Testis (tissue), 2 donors: ENCODE measurements at regions not wholly inside any gene's neighbourhood (a gene's known extent, or its start where the extent isn't known, plus 50 kb on each side); places are given as distances from the start of the nearest gene placed in this dataset.

ENCODE experiments used
- DNase-seq: peaks from one replicate; pipeline ENCODE4 v3.0.0-alpha.2; 2019
- H3K27ac ChIP-seq, 2 donors: fragments of 200-600 bp; sonication (generic); one replicate each; pipeline ENCODE4 v1.5.1; 2019
- H3K27me3 ChIP-seq: fragments of 200-600 bp; sonication (generic); one replicate; pipeline ENCODE4 v1.5.1; 2019
- H3K36me3 ChIP-seq: fragments of 200-600 bp; sonication (generic); one replicate; pipeline ENCODE4 v1.5.1; 2017; ENCODE audit warnings: low read depth; ENCODE audit errors: missing control alignments
- H3K4me1 ChIP-seq: fragments of 200-600 bp; sonication (generic); one replicate; pipeline ENCODE4 v1.5.1; 2019
- H3K4me3 ChIP-seq, 2 donors: fragments of 200-600 bp; sonication (generic); one replicate each; pipeline ENCODE4 v1.5.1; 2017 to 2019
- H3K9me3 ChIP-seq: fragments of 200-600 bp; sonication (generic); one replicate; pipeline ENCODE4 v1.5.1; 2017
- CTCF ChIP-seq, 3 experiments: fragments of 450-650 bp in 2 of 3; fragments of 200-600 bp in 1 of 3; sonication (generic) in 1 of 3; IDR thresholded peaks; one replicate each; pipeline ENCODE4 v1.5.1; 2016 to 2019; ENCODE audit warnings: antibody characterized with exemption in 3 of 3, mild to moderate bottlenecking in 2 of 3, moderate library complexity in 1 of 3
- POLR2A ChIP-seq: fragments of 450-650 bp; IDR thresholded peaks from one replicate; pipeline ENCODE4 v1.6.1; 2017; ENCODE audit warnings: antibody characterized with exemption, mild to moderate bottlenecking, moderate library complexity
- WGBS, 2 donors: methylation state at CpG; one replicate each; pipeline ENCODE4 v1.1.5; 2018; 5-methylcytosine and 5-hydroxymethylcytosine counted together
- intact Hi-C: fragments of 100-400 bp; cut with DNase I; formaldehyde crosslinking; loops from one replicate; pipeline ENCODE4 v1.15.1; 2023; ENCODE audit warnings: low total_unique reads

DNA sequence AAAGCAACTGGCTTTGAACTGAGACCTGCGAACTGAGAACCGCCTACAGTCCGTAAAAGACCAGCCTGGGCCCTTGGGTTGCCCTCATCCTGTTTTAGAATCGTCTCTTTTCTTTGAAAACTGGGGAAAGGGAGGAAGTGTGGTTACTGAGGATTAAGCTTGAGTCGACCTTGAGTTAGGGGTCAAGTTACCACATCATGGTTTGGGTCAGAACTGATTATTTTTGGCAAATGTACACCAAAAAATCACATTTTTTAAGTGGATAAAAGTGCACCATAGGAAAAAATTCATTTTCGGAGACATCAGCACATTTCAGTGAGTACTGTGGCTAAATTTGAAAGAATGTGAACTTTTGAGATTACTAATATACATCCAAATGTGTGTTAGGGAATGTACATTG, 76.9 kb upstream of the KAZN start:
- no peak for TF ChIP-seq CTCF (IDR thresholded peaks at IDR 0.05)
- no peak for TF ChIP-seq POLR2A
- intact Hi-C loops: no loop called here
- no peaks in the 10 kb centered on the region for H3K27me3 ChIP-seq
- 70 to 73% methylated on average over 6 of the region's 6 CpGs for WGBS, 2 donors
- peaks cover 12% of the 10 kb centered on the region for H3K4me1 ChIP-seq
- H3K9me3 ChIP-seq: no peaks in the 10 kb centered on the region
- DNase-seq: no peak
- H3K27ac ChIP-seq: peak overlapping the region in 1 of 2 donors; percentile 27
- no peak overlapping the region for H3K4me3 ChIP-seq
- H3K36me3 ChIP-seq: no peaks in the 10 kb centered on the region

DNA sequence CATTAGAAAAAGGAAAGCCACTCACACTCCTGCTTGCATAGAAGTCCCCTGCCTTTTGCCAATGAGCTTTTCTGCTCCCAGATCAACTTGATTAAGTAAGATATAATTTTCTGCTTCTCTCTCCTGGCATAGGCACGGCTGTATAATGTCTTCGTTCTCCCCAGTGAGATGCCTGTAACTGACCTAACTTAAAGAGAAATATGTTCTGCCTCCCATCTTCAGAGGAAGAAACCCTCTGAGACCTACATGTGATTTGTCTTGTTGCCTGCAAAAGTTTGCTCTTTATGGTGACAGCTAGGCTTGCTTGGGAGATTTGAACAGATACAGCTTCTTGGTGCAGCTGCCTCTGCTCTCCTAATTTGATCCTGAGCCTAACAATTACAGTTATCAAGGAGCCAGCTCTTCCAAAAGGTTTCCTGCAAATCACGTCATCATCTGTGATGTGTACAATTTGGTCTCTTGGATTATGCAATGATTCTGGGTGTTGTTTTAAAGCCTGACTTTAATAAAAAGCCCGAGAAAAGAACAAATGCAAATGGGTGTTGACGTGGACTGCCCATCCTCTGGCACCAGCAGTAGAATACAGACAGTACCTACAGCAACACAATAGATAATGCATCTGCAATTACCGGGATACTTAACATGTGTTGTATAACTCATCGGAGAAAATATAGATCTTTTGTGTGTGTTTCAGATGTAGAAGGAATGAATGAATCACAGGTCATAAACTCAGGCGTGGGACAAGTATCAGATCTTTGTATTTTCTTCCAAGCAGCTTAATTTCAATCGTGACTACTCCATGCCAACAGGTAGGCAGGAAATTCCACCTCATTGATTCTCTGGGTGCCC, 76.2 kb upstream of the KAZN start:
- 65 to 72% methylated on average over 9 of the region's 9 CpGs for WGBS, 2 donors
- intact Hi-C loops: no loop called here
- Histone ChIP-seq H3K36me3 (no peaks in the 10 kb centered on the region), H3K4me1 (peaks cover 12% of the 10 kb centered on the region), H3K27ac (no peak overlapping the region), H3K9me3 (no peaks in the 10 kb centered on the region), H3K27me3 (no peaks in the 10 kb centered on the region), H3K4me3 (no peak overlapping the region)
- TF ChIP-seq CTCF (IDR thresholded peaks at IDR 0.05): no peak
- TF ChIP-seq POLR2A: no peak
- DNase-seq: peak; percentile 18

DNA sequence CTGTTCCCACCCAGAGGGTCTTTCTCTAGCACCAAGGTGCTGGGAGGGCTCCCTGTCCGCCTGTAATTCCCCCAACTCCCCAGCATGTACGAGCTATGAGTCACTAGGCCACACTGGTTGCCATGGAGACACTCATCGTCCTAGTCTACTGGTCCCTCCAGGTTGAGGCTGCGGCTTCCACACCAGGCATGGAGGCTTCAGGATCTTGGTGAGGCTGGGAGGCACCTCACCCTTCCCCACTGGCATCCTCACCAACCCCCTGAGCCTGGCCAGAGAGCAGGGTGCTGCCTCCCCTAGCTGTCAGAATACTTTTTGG, 75.6 kb upstream of the KAZN start:
- intact Hi-C loops: no loop called here
- Histone ChIP-seq H3K4me1 (peaks cover 12% of the 10 kb centered on the region), H3K9me3 (no peaks in the 10 kb centered on the region), H3K36me3 (no peaks in the 10 kb centered on the region), H3K27me3 (no peaks in the 10 kb centered on the region), H3K4me3 (no peak overlapping the region), H3K27ac (no peak overlapping the region)
- TF ChIP-seq POLR2A: no peak
- no peak for TF ChIP-seq CTCF (IDR thresholded peaks at IDR 0.05)
- peak; percentile 18 for DNase-seq
- 80 to 82% methylated on average over 2 to 4 of the region's 4 CpGs for WGBS, 2 donors

GRCh38 chr1:14524826-14525636, 73.5 kb upstream of the KAZN start:
- WGBS, 2 donors: 85 to 90% methylated on average over 3 of the region's 3 CpGs
- H3K9me3 ChIP-seq: no peaks in the 10 kb centered on the region
- no peak for DNase-seq
- H3K36me3 ChIP-seq: no peaks in the 10 kb centered on the region
- no peak overlapping the region for H3K4me3 ChIP-seq
- intact Hi-C loops: no loop called here
- no peaks in the 10 kb centered on the region for H3K27me3 ChIP-seq
- no peak for TF ChIP-seq POLR2A
- TF ChIP-seq CTCF (IDR thresholded peaks at IDR 0.05): no peak
- no peak overlapping the region for H3K27ac ChIP-seq
- no peaks in the 10 kb centered on the region for H3K4me1 ChIP-seq
